ENCODE measurements at regions not wholly inside any gene's neighbourhood (a gene's known extent, or its start where the extent isn't known, plus 50 kb on each side); places are given as distances from the start of the nearest gene placed in this dataset.

GRCh38 chr4:177108708-177109107 lies 201.0 kb upstream of the NEIL3 start:
- DNase-seq (ENCODE audit: low read depth in 2 of 2), result no peak

- no peak for DNase-seq (ENCODE audit: low read depth in 2 of 2)
Observed at GRCh38 chr4:177109769-177110168, 199.9 kb upstream of the NEIL3 start.

DNA sequence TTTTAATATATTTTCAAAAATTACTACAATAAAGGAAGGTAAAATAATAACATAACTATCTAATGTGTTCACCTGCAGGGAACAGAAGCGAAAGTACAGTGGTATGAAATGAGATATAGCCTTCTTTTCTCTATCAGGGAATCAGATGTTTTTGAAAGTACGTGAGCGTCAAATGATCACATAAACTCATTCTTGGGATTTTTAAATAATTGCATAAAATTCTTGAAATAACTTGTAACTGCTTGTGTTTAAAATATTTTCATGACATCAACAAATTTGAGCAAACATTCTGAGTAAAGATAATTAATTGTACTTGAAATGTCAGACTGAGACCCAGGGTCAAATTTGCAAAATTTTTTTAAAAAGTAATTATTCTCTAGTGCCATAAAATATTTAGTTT lies 193.5 kb upstream of the NEIL3 start:
- no peak for DNase-seq (ENCODE audit: low read depth in 2 of 2)

DNA sequence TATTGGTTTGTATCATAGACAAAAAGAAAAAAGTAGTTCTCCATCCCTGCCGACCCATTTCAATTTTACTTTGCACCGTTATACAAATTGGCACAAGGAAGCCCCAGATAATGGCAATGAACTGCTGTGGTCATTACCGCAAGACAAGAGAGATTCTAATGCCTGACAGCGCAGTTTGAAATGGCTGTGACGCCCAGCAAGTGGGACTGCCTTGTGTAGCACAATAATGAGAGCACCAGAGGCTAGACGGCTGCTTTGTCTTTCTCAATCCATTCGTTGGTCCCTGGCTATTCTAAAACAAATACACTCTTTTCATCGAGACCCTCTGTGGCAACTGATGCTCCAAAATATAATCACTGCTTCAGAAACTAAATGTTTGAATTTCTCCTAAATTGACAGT lies 192.4 kb upstream of the NEIL3 start:
- no peak for DNase-seq (ENCODE audit: low read depth in 2 of 2)

GRCh38 chr4:177118596-177118995 lies 191.1 kb upstream of the NEIL3 start:
- DNase-seq (ENCODE audit: low read depth in 2 of 2), result no peak

DNA sequence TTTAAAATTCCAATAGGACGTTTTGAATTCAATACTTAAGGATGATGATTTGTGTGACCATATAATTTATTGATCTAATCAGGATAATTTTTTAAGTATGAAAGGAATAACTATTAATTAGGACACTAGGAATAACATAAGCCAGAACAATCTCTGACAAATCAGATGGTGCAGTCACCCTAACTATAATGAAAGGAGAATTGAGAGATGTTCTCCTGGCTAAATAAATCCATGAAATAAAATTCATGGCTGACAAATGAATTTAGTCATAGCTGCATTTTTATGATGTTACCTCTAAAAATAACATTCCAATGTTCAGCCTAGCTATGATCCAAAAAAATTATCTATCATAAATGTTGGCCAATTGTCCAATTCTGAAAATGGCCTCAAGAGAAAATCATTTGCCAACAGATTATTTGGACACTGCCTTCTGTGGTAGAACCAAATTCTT lies 190.6 kb upstream of the NEIL3 start:
- no peak for DNase-seq (ENCODE audit: low read depth in 2 of 2)

DNA sequence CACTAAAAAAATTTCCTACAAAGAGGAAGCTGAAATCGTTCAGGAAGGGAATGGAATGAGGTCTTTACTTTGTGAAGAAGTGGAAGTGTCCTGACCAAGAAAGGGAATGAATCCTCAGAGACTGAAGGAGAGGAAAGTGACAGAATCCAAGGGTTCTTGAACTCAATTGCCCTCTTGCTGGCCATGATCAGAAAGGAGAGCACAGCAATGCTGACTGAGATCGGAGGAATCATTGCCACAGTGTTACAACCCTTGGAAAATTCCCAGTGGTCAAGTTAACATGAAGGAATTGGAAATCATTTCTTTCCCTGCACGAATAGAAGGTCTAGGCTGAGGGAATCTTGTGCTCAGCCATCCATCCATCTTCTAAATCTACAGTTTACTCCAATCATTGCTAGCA lies 190.0 kb upstream of the NEIL3 start:
- no peak for DNase-seq (ENCODE audit: low read depth in 2 of 2)

GRCh38 chr4:177123811-177124210 lies 185.9 kb upstream of the NEIL3 start:
- no peak for DNase-seq (ENCODE audit: low read depth in 2 of 2)

DNA sequence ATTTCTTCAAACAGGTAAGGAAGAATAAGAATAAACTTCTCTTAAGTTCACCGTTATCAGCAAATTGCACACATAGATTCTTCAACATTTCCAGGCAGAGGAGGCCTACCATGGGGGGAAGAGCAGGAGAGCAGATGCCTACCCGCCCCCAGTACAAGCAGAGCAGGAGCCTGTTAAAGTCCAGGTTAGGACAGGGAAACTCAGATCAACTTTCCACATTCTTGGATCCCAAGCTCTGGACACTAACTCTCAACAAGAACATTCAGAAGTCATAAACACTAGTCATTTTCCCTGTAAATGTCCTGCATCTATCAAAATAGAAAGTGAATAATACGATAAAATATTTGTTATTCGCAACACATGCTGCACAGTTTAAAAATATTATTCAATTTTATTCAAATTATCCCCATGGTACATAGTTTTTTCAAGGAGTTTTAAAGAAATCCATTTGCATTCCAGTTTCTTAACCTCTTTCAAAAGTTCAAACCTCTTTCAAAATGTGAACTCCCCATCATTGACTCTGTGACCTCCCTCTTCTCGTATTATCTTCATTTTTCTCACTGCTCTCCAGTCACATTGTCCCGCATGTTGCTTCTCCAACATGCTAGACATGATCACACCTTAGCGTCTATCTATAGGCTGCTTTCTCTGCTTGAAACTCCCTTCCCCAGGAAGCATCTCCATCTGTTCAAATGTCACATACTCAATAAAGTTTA lies 185.2 kb upstream of the NEIL3 start:
- DNase-seq (ENCODE audit: low read depth in 2 of 2), result no peak

GRCh38 chr4:177125656-177126055 lies 184.0 kb upstream of the NEIL3 start:
- DNase-seq (ENCODE audit: low read depth in 2 of 2), result no peak

DNA sequence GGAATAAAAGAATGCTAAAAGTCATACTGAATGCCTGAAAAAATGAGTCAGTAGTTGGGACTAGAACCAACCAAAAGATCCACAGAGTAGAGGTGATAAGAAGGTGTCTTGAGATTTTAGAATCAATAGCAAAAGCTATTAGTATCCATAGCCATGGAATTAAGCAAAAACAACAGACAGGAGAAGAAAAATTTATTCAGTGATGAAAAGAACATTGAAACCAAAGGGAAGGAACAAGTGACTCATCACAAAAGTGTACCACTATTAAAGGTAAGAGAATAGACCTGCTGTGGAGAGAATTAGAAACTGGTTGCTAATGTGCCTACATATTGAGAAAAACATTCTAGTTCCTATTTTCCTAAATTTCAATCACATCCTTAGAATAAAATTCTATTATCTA lies 182.0 kb upstream of the NEIL3 start:
- DNase-seq (ENCODE audit: low read depth in 2 of 2), result no peak

DNA sequence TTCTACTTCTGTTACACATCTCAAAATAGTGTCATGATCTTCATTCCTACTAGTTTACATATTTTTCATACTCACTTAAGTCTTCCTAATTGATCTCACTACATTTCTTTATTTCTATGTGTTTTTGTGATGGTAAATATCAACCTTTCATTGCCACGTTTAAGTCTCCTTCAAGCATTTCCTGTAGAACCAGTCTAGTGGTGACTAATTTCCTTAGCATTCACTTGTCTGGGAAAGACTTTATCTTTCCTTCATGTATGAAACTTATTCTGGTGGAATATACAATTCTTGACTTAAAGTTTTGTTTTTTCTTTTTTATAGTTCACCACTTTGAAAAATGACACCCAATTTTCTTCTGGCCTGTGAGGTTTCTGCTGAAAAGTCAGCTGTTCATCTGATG lies 181.4 kb upstream of the NEIL3 start:
- DNase-seq (ENCODE audit: low read depth in 2 of 2), result no peak

DNA sequence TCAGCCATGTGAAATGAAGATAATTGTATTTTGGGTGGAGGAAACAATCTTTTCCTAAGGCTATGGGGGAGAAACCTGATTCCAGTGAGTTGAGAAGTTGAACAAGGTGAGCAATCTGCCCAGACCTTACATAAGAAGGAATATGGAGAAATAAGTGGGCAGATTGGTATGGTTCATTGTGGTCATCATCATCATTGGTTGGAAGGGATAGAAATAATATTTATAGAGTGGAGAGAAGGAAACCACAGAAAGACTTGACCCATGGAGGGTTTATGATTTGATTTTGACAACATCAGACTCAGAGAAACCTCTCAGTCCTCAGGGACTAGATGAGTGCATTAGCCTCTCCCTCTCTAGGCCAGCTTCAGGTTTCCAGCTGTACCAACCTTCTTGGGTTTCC lies 177.9 kb upstream of the NEIL3 start:
- no peak for DNase-seq (ENCODE audit: low read depth in 2 of 2)

- DNase-seq (ENCODE audit: low read depth in 2 of 2), result no peak
Observed at GRCh38 chr4:177147668-177148067, 162.0 kb upstream of the NEIL3 start.

GRCh38 chr4:177155454-177155853 lies 154.2 kb upstream of the NEIL3 start:
- no peak for DNase-seq (ENCODE audit: low read depth in 2 of 2)

DNA sequence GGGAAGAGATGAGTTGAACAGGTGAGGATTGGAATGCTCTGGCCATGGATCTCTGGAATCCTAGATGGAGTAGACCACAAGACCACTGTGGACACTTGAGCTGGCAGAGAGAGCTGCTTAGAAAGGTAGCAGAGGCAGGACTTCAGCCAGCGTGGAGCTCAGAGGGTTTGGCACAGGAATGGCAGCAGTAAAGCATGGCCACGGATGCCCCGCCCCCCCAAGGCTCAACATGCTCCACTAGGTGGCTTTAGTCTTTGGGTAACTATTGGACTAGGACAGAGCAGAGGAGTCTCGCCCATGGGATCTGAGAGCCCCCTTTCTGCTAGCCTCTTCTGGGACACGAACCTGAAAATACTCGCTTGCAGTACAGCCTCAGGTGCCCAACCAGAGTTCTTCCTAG lies 150.1 kb upstream of the NEIL3 start:
- DNase-seq (ENCODE audit: low read depth in 2 of 2), result no peak

DNA sequence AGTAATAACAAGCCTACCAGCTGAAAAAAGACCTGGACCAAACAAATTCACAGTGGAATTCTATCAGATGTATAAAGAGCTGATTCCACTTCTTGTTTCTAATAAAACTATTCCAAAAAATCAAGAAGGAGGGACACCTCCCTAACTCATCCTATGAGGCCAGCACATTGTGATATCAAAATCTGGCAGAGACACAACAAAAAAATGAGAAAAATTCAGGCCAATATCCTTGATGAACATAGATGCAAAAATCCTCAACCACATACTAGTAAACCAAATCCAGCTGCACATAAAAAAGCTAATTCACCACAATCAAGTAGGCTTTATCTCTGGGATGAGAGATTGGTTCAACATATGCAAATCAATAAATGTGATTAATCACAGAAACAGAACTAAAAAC lies 147.9 kb upstream of the NEIL3 start:
- no peak for DNase-seq (ENCODE audit: low read depth in 2 of 2)

DNA sequence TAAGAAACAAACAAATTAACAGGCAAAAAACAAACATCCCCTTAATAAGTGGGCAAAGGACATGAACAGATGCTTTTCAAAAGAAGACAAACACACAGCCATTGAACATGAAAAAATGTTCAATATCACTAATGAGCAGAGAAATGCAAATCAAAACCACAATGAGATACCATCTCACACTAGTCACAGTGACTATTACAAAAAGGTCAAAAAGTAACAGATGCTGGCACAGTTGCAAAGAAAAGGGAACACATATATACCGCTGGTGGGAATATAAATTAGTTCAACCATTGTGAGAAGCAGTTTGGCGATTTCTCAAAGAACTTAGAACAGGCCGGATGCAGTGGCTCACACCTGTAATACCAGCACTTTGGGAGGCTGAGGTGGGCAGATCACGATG lies 146.1 kb upstream of the NEIL3 start:
- no peak for DNase-seq (ENCODE audit: low read depth in 2 of 2)

GRCh38 chr4:177171588-177171987 lies 138.1 kb upstream of the NEIL3 start:
- DNase-seq (ENCODE audit: low read depth in 2 of 2), result no peak

- no peak for DNase-seq (ENCODE audit: low read depth in 2 of 2)
Observed at GRCh38 chr4:177175473-177175872, 134.2 kb upstream of the NEIL3 start.

GRCh38 chr4:177177541-177178081 lies 132.1 kb upstream of the NEIL3 start:
- DNase-seq (ENCODE audit: low read depth in 2 of 2), result no peak

GRCh38 chr4:177178246-177178645 lies 131.4 kb upstream of the NEIL3 start:
- DNase-seq (ENCODE audit: low read depth in 2 of 2), result no peak

GRCh38 chr4:177182166-177182565 lies 127.5 kb upstream of the NEIL3 start:
- no peak for DNase-seq (ENCODE audit: low read depth in 2 of 2)

- no peak for DNase-seq (ENCODE audit: low read depth in 2 of 2)
Observed at GRCh38 chr4:177182728-177183127, 126.9 kb upstream of the NEIL3 start.
